GM18502 (cell line): ENCODE measurements at regions not wholly inside any gene's neighbourhood (a gene's known extent, or its start where the extent isn't known, plus 50 kb on each side); places are given as distances from the start of the nearest gene placed in this dataset.
"Not testable (repeated sequence)": the region's sequence is repeated elsewhere in the genome, so short reads cannot be mapped to it uniquely, and the experiment has no call there.

Experiments
- ATAC-seq: cut with Tn5 transposase; IDR thresholded peaks from one replicate; pipeline ENCODE4 v1.9.1; 2021; ENCODE audit warnings: mild to moderate bottlenecking; ENCODE audit not compliant: unreplicated experiment, poor library complexity

DNA sequence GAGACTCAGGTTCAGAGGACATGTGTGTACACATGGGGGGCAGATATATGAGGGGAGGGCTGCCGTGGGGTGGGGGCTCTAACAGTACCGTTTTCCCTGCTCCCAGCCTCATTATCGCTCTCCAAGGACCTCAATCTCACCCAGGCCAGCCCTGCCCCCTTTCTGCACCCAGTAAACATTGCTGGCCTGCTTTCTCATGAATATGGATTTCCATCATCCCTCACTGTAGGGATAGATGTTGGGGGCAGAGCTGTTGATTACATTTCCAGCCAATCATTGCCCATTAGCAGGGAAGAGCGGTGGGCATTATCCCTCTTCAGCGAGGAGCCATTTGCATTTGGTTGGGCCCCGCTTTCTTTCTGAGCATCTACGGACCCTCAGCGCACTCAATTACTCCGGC is 273.8 kb downstream of the RPS6KC1 start:
- no peak for ATAC-seq

DNA sequence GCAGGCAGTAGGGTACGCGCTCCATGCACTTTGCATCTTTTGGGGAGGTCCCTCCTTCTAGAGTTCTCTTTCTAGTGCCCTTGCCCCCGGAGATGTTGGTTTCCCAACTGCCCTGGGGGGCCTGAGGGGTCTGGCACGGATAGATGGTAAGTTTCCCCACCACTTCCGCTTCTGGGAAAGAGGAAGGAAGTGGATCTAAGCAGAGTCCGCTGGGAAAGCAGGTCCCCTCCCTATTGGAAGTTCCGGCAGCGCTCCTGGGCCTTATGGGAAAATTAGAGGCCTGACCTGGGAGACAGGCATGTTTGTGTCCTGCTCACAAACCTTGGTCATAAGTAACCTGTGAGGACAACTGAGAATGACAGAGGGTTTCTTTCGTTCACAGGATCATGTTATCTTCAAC is 274.4 kb downstream of the RPS6KC1 start:
- ATAC-seq = no peak

DNA sequence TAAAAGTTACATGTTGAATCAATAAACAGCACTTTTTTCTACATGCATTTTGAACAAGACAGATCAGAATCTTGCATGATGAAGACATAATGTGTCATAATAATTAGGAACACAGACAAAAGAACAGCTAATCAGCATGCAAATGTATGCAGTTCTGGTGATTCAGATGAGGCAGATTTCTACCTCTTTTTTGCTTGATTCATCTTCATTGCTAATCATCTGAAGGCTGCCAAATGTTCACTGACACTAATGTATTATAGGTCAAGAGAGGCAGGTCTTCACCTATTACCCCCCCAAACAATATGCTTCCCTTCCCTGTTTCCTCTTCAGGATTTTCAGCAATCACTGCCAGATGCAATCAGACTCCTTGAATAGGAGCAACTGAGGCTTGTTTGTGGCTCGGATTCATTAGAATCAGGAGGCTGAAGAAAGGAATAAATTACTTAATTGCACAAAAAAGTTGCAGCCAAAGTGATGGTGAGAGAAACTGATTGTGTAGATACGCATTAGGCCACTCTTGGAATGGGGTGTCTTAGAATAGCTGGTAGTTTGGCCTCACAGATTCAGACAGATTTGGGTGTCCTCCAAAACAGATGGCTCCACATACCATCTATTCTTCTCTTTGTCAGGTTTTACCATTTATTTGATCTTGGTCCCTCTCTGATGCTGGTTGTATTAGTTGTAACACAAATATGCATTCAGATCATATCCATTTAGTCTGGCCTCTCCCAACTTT is 275.4 kb downstream of the RPS6KC1 start:
- ATAC-seq = no peak

DNA sequence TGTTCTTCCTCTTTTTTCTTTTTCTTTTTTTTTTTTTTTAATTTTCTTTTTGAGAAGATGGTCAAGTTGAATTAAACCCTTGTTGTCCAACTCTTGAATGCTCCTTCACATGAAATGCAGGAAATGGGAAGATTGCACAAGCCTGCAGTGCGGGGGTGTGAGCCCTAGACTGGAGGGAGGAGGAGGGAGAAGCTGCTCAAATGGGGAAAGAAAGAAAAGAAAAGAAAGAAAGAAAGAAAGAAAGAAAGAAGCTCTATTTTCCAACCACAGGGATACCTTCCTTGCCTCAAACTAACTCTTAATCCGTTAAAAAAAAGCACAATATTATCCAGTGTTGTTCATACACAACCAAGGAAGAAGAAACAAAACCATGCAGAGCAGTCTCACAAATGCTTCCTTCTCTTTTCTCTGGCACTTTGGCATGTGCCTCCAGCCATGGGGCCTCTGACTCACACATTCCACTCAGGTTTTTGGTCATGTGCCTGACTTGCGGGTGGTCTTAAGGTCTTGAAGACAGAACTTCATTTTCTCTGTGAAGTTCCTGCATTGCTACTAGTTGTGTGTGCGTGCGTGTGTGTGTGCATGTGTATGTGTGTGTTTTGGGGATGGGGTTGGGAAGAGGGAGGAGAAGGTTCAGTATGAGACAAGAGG is 276.1 kb downstream of the RPS6KC1 start:
- no peak for ATAC-seq

GRCh38 chr1:213329406-213330008 is 278.5 kb downstream of the RPS6KC1 start:
- no peak for ATAC-seq

GRCh38 chr1:213330281-213330680 is 279.2 kb downstream of the RPS6KC1 start:
- ATAC-seq = no peak

DNA sequence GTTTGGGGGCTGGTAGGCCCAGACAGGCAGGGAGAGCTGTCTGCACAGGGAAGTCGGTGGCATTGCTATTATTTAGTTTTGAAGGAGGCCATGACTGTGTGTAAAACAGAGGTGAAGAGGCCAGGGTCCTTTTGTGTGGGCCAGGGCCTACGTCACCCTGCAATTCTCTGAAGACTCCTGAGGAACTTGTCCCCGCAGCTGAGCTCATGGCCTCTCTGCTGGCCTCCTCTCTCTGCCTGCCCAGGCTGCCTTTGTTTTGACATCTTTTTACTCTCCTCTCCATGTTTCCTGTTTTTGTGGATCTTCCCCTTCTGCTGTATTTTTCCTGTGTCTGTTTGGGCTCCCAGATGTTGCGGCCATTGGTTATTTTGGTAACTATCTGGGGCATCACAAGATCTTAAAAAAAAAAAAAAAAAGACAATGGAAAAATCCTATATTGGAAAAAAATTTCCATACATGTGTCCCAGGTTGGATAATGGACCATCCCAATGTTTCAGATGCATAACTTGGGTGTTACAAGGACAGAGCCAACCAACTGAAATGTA is 280.7 kb downstream of the RPS6KC1 start:
- ATAC-seq = no peak

GRCh38 chr1:213332491-213332890 is 281.4 kb downstream of the RPS6KC1 start:
- ATAC-seq = no peak

- ATAC-seq = no peak
These were observed 282.1 kb downstream of the RPS6KC1 start for GRCh38 chr1:213333121-213333520.

GRCh38 chr1:213335084-213335483 is 284.0 kb downstream of the RPS6KC1 start:
- ATAC-seq = no peak

GRCh38 chr1:213337025-213337678 is 286.1 kb downstream of the RPS6KC1 start:
- no peak for ATAC-seq

DNA sequence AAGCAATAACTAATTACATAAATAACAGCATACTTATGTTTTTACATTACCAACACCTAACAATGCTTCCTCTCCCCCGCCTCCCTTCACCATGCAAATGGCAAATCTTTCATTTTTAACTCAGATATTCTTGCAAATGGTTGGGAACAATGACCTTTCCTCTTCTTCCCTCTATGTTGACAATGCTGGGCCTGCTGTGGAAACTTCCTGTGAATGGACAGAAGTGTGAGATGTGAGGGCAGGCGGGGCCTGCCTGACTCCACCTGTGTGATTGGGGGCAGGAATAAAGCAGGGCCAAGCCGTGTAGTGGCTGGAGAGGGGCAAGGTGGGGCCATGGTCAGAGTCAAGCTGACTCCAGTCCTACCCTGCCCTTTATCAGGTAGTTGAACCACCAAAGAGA is 289.6 kb downstream of the RPS6KC1 start:
- ATAC-seq = no peak

DNA sequence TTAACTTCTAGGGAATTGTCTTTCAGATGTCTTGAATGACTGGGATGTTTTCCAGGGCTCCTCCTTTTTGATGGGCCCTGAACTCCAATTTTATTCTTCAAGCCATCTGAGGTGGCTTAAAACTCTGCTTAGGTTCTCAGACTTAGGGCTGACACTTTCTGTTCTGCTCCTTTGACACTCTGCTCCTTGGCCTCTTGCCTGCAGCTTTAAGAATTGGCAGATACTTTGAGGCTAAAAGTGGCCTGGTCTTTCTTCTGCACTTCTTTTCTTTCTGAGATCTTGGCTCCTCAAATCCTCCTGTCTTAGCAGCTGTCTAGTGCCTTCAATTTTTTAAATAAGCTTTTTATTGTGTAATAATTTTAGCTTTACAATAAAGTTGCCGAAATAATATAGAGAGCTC is 294.6 kb downstream of the RPS6KC1 start:
- no peak for ATAC-seq

GRCh38 chr1:213357403-213357802 is 306.4 kb downstream of the RPS6KC1 start:
- no peak for ATAC-seq

DNA sequence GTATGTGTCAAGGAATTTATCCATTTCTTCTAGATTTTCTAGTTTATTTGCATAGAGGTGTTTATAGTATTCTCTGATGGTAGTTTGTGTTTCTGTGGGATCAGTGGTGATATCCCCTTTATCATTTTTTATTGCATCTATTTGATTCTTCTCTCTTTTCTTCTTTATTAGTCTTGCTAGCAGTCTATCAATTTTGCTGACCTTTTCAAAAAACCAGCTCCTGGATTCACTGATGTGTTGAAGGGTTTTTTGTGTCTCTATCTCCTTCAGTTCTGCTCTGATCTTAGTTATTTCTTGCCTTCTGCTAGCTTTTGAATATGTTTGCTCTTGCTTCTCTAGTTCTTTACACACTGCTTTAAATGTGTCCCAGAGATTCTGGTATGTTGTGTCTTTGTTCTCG is 307.3 kb downstream of the RPS6KC1 start:
- ATAC-seq = not testable (repeated sequence)

DNA sequence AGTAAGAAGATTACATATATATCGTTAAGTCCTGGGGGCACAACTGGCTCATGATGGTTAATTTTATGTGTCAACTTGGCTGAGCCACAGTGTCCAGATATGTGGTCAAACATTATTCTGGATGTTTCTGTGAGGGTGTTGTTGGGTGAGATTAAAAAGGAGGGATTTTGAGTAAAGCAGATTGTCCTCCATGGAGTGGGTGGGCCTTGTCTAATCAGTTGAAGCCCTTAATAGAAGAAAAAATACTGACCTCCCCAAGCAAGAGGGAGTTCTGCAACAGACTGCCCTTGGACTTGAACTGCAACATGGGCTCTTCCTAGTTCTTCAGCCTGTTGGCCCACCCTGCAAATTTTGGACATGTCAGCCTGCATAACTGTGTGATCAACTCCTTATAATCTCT is 311.6 kb downstream of the RPS6KC1 start:
- ATAC-seq = no peak

- no peak for ATAC-seq
These were observed 315.2 kb downstream of the RPS6KC1 start for GRCh38 chr1:213366141-213366831.

- no peak for ATAC-seq
These were observed 318.4 kb downstream of the RPS6KC1 start for GRCh38 chr1:213369465-213369864.

DNA sequence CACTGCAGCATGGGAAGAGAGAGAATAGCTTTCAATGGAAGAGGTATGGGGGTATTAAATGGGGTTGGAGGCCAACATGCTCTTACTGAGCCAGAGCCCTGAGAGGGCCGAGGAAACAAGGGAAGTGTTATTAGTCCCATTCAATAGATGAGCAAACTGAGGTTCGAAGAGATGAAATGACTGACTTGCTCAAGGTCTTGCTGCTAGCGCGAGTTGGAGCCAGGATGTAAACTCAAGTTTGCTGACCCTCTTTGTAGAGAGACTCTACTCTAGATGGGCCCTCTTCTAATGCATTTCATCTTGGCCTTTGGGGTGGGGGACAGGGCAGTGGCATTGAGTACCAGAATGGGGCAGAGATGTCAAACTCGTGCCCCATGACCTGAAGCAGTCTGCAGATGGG is 319.5 kb downstream of the RPS6KC1 start:
- no peak for ATAC-seq

- ATAC-seq = no peak
These were observed 320.4 kb downstream of the RPS6KC1 start for GRCh38 chr1:213371525-213371846.
